CMK (cell line): ENCODE measurements at regions not wholly inside any gene's neighbourhood (a gene's known extent, or its start where the extent isn't known, plus 50 kb on each side); places are given as distances from the start of the nearest gene placed in this dataset.
A peak's percentile ranks its signal among the peaks of the same experiment; 100 is the strongest.
"Not testable (repeated sequence)": the region's sequence is repeated elsewhere in the genome, so short reads cannot be mapped to it uniquely, and the experiment has no call there.

ENCODE experiments used
- DNase-seq: peaks from one replicate; pipeline ENCODE4 v3.0.0-alpha.2; 2010; ENCODE audit warnings: low read depth

DNA sequence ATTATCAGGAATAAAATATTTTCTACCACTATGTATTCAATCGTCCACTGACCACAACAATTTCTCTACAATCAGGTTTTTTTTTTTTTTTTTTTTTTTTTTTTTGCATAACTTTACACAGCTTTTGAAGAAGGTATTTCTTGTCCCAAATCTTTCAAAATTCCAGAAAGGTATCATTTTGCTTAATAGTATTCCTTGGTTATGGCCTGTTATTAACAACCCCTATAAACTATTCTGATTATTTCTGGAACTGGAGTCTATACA, 145.3 kb downstream of the ALX1 start:
- DNase-seq, result no peak

DNA sequence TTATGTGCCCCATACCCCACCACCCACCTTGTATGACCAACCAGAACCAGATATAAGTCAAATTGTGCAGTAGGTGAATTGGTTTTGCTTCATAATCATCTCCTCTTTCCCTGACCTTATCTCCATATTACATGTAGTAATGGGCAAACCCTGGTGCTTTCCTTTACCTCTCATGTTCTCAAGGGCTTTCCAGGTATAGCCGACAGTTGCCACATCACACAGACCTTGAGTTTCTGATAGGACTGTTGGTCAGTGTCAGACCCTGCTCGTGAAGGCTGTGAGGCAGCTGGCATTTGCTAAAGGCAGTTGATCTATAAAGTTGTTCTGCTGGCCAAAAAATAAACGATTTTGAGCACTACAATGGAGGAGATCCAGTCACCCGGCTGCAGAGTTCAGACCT, 145.9 kb downstream of the ALX1 start:
- no peak for DNase-seq

GRCh38 chr12:85433148-85433547, 153.1 kb downstream of the ALX1 start:
- not testable (repeated sequence) for DNase-seq

GRCh38 chr12:85440271-85440670, 160.3 kb downstream of the ALX1 start:
- no peak for DNase-seq

GRCh38 chr12:85441025-85441424, 161.0 kb downstream of the ALX1 start:
- no peak for DNase-seq

GRCh38 chr12:85441741-85442140, 161.7 kb downstream of the ALX1 start:
- no peak for DNase-seq

- DNase-seq, result no peak
Measured at GRCh38 chr12:85445060-85445938, 165.3 kb downstream of the ALX1 start.

GRCh38 chr12:85448031-85448430, 168.0 kb downstream of the ALX1 start:
- DNase-seq, result no peak

DNA sequence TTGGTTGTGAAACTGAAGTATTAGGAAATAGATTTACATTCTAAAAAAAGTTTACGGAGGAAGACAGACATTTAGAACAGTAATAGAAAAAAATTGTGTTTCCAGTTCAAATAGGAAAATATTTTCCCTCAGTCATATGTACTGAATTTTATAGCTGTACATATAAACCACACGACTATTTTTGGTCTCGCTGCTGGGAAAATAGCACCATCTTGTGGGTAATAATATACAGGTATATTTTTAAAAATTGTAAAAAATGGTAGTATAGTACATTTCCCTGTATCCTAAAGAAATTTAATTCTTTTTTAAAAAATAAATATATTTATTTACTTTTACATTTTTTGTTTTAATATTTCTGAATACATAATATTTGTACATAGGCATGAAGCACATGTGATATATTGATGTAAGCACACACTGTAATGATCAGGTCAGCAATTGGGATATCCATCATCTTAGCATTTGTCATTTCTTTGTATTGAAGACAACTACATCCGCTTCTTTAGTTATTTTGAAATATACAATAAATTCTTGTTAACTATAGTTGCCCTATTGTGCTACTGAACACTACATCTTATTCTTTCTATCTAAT, 168.6 kb downstream of the ALX1 start:
- no peak for DNase-seq

- DNase-seq, result no peak
Measured at GRCh38 chr12:85457016-85457415, 177.0 kb downstream of the ALX1 start.

DNA sequence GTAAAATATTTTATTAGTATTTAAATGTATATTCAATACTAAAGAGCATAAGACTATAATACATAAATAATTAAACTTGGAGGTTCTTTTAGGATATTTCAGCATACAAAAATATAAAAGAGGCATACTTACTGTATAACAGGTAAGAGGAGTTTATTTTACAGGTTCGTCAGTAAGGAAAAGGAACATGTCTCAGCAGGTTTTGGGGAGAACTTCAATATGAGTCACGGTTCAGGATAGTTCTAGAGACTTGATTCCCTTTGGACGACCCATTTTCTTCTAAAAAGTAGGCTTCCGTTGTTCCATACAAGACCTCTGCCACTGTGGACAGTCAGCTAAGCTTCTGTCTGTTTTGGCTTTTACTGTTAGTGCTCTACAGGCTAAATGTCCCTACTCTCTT, 181.1 kb downstream of the ALX1 start:
- DNase-seq, result no peak

GRCh38 chr12:85462888-85463287, 182.9 kb downstream of the ALX1 start:
- DNase-seq, result no peak

DNA sequence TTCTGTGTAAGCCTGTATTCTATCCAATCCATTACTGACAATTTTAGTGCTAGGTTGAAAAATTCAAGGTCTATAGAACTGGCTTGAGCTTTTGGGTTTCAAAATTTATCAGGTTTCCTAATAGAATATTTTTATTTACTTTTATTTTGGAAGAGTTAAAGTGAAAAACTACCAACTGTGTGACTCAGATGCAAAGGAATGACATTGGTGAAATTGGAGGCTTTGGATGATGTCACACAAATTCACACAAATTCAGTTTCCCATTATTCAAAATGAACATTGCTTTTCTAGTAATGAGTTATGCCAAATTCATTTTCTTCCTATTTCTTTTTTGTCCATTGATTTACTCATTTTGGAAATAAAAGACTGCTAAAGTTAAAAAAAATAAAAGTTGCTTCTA, 186.9 kb downstream of the ALX1 start:
- DNase-seq, result no peak

- peak; percentile 24 for DNase-seq
Measured at GRCh38 chr12:85468356-85469157, 188.5 kb downstream of the ALX1 start.

DNA sequence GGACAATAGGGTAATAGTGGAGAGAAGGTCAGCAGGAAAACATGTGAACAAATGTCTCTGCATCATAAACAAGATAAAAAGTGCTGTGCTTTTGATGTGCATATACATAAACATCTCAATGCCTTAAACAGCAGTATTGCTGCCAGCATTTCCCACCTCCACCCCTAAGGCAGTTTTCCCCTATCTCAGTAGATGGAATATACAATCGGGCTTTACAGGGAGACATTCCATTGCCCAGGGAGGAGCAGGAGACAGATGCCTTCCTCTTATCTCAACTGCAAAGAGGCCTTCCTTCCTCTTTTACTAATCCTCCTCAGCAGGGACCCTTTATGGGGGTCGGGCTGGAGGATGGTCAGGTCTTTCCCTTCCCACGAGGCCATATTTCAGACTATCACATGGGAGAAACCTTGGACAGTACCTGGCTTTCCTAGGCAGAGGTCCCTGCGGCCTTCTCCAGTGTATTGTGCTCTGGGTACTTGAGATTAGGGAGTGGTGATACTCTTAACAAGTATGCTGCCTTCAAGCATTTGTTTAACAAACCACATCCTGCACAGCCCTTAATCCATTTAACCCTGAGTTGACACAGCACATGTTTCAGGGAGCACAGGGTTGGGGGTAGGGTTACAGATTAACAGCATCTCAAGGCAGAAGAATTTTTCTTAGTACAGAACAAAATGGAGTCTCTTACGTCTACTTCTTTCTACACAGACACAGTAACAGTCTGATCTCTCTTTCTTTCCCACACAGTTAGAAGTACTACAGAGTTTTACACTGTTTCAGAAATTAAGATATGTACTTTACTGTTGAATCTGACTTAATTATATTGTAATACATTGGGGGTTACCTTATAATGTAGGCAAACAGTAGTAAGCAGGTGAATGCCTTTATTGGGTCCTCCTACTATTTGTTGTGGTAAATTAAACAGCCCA, 189.4 kb downstream of the ALX1 start:
- DNase-seq, result peak; percentile 48

GRCh38 chr12:85475277-85475676, 195.3 kb downstream of the ALX1 start:
- not testable (repeated sequence) for DNase-seq

- DNase-seq, result no peak
Measured at GRCh38 chr12:85476756-85477155, 196.7 kb downstream of the ALX1 start.

DNA sequence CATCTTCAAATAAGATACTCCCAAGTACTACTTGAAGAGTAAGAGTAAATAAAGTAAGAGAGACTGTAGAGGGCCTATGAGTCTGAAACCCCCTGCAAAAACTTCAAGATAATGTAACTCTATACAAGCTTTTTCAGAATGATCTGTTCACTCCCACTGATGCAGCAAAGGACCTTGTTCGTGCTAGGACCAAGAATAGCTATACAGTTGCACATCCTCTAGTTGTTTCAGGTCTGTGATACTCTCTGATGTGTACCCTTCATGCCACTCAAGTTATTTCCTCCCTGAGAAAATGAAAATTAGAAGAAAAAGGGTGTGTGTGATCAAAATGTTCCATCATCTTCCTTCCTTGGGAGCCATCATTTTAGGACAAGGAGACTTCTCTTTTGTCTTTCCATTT, 204.4 kb downstream of the ALX1 start:
- DNase-seq, result no peak

DNA sequence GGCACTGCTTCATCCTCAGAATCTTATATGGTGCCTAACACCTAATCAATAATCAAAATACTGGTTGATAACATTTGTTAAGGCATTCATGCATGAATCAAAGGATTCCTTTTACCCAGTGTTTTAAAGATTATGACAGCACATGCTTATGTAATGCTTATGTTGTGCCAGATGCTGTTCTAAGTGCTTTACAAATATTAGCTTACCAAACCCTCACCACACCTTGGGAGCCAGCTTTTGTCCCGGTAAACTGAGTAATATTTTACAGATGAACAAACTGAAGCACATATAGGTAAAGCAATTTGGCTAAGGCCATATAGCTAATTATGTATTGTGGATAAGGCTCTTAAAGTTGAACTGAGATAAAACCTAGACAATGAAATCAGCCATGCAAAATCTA, 209.2 kb downstream of the ALX1 start:
- DNase-seq, result no peak

DNA sequence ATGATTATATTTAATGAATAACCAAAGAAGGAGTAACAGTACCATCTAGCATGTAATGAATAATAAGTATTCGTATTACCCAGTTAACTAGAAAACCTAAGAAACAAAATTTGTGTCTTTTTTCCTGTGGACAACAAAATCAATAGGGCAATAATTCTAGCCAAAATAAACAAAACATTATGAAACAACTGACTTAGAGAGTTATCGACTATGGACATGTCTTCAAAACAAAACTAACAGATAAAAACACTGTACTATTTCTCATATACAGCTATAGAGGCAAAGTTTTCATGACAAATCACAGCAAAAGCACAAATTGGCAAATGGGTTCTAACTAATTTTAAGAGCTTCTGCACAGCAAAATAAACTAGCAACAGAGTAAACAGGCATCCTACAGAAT, 224.1 kb downstream of the ALX1 start:
- no peak for DNase-seq

DNA sequence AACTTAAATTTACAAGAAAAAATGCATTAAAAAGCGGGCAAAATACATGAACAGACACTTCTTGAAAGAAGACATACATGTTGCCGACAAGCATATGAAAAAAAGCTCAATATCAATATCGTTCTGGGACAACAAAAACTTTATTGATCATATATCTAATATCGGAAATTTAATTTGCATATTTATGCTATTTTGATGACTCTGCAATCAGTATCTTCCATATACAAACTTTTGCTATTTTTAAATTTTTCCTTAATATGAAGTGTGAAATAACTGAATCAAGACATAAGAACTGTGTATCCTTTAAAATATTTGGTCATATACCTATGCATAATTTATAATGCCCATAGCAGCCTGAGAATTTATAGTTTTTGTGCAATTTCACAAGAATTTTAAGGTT, 224.6 kb downstream of the ALX1 start:
- DNase-seq, result no peak

GRCh38 chr12:85507456-85507855, 227.4 kb downstream of the ALX1 start:
- no peak for DNase-seq
